ENCODE measurements at regions not wholly inside any gene's neighbourhood (a gene's known extent, or its start where the extent isn't known, plus 50 kb on each side); places are given as distances from the start of the nearest gene placed in this dataset.

- TF ChIP-seq EZH2phosphoT487 (IDR thresholded peaks at IDR 0.05; ENCODE audit: borderline replicate concordance) (no peak), CTCF (conservative IDR thresholded peaks at IDR 0.05; ENCODE audit: low read length) (no peak)
These were observed 806.0 kb upstream of the SORCS1 start for GRCh38 chr10:107970512-107970911.

All from Loucy (cell line).